Cardiac septum (tissue), 1 donor: ENCODE measurements at regions not wholly inside any gene's neighbourhood (a gene's known extent, or its start where the extent isn't known, plus 50 kb on each side); places are given as distances from the start of the nearest gene placed in this dataset.

Experiments
- DNase-seq: peaks from one replicate; pipeline ENCODE4 v3.0.0-alpha.2; 2020; ENCODE audit warnings: low spot score
- intact Hi-C: fragments of 100-400 bp; cut with DNase I; formaldehyde crosslinking; loops from one replicate; pipeline ENCODE4 v1.14.0; 2022
- donor health status: DM: no; HTN: no; CAD: no.

DNA sequence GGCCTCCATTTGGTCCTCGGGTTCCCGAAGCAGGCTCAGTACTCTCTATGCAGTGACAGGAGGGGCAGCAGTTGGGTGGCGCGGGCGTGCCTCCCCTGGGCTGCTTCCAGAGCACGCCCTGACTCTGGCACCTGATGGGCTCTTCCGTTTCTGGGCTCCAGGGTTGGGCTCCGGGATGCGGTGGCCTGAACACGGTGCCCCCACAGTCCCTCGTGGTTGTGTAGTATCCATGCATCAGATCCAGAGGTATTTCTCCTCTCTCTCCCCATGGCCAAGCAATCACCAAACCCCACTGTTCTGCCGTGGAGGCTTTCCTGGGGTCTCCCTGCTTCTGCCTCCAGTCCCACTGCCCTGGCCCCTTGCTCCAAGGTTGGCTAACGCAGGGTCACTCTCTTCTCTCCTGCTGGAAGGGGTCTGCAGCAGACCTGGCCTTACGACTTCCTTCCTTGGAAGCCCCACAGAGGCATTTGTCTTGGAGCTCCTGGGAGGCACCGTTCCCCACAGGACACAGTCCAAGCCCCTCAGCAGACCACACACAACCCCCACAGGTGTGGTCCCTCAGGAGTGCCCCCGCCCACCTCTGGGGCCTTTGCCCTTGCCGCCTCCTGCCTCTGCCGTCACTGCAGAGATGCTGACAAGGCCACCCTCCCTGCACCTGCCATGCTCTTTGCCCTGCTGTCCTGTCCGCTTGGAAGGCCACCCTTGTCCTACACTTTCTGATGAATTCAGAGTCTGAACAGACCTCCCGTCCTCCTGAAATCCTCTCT, 136.6 kb upstream of the ASB18 start:
- intact Hi-C loops = no loop called here
- DNase-seq = no peak

DNA sequence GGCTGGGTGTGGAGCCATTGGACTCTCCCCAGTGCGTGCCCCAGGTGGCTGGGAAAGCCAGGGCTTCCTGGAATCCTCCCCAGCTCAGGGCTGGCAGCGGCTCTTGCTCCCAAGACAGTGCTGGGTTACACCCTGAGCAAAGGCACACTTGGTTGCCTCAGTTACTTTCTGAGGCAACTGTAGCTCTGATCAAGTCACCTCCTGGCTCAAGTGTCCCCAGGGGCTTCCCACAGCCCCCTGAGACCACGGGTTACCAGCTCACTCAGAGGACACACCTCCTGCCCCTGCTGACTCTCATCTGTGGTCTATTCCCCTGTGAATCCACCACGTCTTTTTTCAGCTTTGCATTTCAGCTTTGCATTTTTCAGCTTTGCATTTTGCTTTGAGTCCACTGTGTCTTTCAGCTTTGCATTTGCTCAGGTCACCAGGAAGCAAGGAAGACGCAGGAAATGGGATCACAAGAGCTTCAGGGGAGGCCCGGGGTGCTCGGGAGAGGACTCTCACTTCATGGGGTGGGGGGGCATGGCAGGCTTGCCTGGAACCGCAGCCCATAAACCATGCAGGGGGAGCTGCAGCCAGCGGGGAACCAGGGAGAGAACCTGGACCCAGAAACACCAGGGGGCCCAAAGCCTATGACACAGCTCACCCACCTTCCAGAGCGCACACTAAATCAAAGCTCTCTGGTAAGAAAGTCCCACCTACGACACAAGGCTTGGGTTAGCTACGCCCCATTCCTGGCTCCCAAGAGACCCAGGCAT, 138.0 kb upstream of the ASB18 start:
- DNase-seq = no peak

DNA sequence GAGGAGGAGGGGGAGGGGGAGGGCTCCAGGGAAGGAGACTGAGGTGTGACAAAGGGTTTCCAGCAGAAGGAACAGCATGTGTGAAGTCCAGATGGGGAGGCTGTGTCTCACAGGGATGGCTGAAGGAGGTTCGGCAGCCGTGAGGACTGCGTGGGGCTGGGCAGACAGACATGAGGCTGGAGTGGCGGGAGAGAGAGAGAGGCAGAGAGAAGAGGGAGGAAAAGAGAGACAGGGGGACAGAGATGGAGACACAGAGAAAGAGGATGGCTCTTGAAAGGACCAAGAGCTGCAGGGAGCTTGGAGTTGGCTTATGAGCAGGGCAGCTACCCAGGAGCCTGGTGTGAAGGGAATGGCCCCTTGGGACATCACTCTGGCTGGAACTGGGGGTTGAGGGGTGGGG, 138.9 kb upstream of the ASB18 start:
- intact Hi-C loops = no loop called here
- no peak for DNase-seq

More for the DNA sequence above, 138.0 kb upstream of the ASB18 start:
- intact Hi-C loops = no loop called here

DNA sequence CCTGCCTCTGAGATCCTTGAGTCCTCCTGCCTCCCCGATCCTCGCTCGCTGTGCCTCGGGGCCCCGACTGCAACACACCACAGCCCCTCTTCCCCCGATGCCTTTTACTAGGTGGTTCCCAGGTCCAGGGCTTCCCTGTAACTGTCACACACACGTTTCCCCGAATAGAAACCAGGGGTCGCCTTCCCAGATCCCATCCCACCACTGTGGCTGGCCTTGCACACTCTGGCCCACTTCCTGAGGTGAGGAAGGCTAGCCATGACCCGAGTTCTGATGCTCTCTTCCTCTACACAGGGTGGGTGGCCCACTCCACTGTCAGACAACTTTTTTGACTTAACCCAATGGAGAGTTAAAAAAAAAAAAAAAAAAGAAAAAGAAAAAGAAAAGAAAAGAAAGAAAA, 139.6 kb upstream of the ASB18 start:
- intact Hi-C loops = no loop called here

DNA sequence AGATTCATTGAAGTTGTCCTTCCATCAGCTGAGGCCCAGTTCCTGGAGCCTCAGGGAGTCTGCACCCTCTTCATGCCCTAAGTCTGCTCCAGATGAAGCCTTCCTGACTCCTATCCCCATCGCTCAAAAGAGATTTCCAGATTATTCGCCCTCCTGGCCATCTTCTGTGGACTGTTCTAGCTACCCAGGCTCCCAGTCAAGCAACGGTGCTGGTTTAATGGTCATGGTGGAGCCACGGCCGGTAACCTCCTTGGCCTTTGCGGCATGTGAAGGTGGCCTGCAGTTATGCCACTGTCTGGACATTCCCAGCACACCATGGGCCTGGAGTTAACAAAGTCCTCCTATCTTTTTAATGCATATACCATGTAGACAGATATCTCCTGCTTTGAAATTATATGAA, 140.1 kb upstream of the ASB18 start:
- intact Hi-C loops = no loop called here

More for the DNA sequence above, 139.6 kb upstream of the ASB18 start:
- DNase-seq = no peak

DNA sequence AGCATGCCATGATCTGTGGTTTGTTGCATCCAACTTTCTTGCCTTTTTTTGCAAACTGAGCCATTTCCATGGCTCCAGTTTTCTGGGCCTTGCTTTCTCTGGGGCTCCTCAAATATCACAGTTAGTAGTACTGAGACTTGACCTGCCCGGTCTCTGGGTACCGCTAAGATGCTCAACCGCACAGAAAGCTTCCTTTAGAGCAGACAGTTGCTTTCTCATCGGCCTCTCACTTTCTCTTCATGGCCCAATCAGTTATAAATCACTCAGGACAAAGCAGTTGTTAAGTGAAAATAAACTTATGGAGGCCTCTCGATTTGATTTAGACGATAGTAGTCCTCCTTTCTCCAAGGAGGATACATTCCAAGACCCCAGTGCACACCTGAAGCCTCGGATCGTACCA, 141.2 kb upstream of the ASB18 start:
- intact Hi-C loops = no loop called here
- no peak for DNase-seq

More for the DNA sequence above, 140.1 kb upstream of the ASB18 start:
- no peak for DNase-seq

DNA sequence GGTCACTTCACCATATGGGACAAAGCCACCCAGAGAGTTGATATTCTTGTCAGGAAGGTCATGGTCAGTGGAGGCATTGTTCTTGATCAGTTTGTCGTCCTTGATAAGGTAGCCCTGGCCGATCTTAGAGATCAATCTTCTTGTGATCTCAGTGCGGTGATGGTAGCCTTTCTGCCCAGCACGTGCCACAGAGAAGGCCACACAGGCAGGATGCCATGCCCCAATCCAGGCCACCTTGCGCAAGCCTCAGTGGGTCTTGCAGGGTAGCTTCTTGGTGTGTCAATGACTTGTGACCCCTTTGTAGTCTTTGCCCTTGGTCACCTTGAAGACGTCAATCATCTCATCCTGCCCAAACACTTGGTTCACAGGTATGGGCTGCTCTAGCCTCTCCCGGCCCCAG, 143.9 kb upstream of the ASB18 start:
- intact Hi-C loops = no loop called here
- no peak for DNase-seq

DNA sequence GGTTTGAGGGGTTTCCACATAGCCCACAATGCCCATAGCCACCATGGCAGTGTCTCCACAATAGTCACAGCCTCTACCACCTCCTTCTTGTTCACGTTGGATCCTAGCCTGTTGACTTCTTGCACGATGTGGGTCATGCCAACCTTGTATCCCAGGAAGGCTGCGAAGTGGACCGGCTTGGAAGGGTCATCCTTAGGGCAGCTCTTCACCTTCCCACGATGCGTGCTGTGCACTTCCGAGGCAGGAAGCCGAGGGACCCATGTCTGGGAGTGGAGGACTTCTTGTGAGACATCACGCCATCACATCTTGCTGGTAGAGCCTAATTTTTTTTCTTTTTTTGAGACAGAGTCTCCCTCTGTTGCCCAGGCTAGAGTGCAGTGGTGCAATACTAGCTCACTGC, 144.6 kb upstream of the ASB18 start:
- intact Hi-C loops = no loop called here
- DNase-seq = no peak

DNA sequence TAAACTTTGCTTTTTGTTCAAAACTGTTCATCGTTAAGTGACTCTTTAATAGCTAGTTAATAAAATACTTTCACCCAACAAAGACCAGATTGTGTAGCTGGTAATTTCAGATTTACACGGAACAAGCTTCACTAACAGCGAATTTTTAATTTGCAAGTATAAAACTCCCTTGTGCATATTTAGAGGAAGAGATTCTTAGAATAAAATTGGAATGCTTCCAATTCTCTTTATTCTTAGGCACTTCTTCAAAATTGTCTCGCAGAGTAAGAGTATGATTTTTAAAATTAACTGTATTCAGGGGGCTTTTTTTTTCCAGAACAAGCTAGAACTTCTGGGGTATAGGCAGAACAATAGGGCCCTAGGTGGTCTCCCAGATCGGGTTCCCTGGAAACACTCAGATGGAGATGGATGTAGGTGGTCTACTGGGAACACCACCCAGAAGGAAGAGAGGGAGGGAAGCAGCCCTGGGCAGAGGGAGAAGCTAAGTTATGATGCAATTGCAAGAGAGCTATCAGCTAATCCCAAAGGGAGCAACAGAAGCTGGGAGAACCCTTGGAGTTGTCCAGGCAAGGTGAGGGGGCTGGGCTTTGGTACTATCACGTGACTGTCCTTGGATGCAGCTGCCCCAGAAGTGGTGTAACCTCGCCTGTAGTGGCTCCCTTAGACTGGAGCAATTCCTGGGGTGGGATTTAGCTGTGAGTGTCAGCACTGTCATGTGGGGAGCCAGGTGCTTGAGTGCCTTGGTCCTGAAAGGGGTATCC, 151.7 kb upstream of the ASB18 start:
- no peak for DNase-seq
- intact Hi-C loops = no loop called here

DNA sequence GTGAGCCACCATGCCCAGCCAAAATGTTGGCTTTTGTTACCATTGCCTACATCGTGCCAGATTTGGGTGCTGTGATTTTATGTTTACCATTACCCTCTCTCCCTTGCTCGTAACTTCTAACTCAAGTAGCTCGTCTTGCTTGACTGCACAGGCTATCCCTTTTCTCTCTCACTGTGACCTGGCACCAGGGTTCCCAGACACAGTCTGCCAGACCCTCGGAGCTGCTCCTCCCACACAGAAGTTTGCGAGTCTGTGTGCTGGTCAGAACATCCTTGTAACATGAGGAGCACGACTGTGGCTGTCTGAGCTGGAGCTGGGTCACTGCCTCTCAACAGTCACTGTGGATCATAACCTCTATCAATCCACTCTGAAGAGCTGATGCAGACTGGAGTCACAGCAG, 152.5 kb upstream of the ACKR3 start:
- intact Hi-C loops = no loop called here
- no peak for DNase-seq

DNA sequence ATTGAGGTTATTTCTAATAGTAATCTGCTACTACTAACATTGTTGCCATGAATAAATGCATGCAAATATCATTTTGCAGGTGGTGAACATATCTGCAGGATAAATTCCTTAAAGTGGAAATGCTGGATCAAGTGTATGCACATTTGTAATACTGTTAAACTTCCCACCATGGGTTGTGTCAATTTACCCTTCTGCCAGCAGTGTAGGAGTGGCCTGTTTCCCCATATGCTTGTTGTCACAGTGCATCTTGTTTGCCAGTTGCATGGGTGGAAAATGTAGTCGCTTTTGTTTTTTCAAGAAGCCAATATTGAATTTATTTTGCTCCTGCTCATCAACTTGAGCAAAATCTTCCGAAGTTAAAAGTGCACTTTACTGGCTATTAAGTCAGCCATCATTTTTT, 139.0 kb upstream of the ACKR3 start:
- no peak for DNase-seq
- intact Hi-C loops = no loop called here

DNA sequence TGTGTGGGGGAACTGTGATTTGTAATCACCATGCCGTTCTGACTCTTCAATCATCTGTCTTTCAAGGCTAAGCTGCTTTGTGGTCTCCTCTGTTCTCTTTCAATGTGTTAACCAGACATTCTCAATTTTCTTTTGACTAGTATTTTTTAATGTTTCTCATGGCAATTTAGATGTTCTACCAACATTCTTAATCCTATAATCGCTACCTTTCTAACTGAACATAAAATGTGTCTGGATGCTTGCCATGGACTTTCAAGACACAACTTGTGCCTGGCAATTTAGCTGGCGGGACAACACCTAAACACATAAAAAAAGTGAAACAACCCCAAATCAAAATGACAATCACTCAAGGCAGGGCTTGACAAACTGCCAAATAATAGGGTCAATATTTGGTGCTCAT, 135.0 kb upstream of the ACKR3 start:
- intact Hi-C loops = no loop called here
- DNase-seq = no peak

DNA sequence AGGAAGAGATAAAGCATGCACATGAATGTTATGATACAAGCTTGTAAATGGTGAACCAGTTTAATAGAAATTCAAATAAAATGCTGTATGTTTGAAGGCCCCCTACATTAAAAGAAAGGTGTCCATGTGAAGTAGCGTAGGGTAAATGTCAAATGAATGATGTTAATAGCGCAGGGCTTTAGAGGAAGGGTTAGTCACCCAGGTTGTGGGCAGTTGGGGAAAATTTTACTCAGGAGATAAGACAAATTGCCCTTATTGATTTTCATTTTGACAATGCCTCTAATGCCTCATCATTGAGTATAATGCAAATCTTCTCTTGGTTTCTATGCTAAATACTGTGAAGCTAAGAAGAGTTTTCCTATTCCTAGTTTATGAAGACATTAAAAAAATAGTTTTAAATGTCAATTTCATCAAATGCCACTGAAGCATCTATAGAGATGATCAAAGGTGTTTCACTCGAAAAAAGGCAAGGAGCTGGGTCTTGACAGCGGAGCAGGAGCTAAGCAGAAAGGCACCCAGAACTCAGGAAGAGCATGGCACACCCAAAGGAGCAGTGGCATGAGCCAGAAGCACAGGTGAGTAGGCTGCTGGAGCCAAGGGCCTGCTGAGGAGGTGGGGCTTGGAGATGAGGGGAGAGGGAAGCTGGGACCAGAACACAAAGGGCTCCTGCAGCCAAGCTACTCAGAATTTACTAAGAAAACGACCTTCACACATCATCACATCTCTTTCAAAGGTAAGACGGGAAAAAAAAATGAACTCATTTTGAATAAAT, 129.3 kb upstream of the ACKR3 start:
- intact Hi-C loops = no loop called here
- no peak for DNase-seq

DNA sequence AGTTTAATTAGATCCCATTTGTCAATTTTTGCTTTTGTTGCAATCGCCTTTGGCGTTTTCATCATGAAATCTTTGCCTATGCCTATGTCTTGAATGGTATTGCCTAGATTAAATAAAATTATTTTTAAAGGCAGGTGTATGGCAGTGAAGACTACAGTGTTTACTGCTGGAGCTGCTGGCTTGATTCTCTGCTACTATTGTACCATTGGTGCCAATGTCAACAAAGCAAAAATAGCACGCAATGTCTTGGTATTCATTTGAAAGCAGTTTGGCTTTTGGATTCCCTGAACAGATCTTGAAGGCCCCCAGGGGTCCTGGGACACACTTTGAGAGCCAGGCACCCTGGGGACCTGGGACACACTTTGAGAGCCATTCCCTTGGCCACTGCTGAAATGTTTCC, 125.4 kb upstream of the ACKR3 start:
- intact Hi-C loops = no loop called here
- DNase-seq = no peak

DNA sequence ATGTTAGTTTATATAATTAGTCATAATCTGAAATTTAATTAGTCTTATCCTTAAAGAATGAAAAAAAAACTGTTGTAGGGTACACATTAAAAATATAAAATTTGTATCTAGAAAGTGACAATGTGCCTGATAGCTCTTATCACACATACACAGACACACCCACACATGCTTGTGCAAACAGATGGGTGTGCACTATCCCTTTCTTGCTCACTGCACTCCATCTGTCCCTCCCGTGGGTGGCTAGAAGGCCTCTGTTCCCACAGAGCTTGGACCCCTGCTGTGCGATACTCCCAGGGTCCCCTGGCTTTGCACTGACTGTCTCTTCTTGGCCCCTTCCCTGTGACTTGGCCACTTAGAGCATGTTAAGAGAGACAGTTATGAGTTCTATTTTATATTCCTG, 123.9 kb upstream of the ACKR3 start:
- intact Hi-C loops = no loop called here
- DNase-seq = no peak

DNA sequence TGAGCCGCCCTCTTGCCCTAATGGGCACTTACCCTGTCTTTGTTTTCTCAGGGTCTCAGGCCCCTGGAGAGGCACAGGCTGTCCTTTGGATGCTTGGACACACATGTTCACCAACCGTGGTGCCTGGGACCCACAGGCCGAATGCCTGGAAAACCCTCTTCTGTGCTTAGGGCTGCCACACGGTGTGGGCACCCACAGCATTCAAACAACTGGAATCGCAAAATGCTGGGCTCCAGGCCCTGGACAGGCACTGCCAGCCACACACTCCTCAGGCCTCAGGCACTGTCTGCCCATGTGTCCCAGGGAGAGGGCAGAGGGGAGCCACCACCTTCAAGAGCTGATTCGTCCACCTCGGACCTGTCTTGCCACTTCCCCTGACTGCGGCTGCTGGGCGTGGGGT, 123.1 kb upstream of the ACKR3 start:
- intact Hi-C loops = no loop called here
- DNase-seq = no peak

DNA sequence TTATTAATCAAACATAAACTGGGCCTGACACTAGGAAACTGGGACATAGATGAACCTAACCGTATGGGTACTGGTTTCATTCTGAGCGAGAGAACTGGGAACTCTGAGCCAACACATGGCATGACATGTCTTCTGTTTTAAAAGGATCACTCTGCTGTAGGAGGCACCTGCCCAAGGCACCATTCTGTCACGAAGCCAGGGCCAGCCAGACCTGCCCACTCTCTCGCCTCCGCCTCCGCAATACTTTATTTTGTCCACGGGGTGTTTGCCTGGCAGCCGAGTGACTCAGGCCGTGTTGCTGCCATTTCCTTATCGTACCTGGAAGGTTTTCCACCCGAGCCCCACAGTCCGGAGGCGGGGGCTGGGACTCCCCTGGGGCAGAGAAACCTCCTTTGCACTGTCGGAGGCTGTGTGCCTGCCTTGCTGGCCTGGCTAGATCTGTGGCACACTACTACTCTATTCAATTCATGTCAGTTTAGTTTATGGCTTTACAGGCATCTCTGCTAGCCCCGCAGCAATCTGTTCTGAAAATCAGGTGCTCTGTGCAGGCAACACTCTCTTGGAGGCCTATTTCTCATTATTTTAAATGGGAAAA, 120.4 kb upstream of the ACKR3 start:
- intact Hi-C loops = no loop called here
- no peak for DNase-seq

DNA sequence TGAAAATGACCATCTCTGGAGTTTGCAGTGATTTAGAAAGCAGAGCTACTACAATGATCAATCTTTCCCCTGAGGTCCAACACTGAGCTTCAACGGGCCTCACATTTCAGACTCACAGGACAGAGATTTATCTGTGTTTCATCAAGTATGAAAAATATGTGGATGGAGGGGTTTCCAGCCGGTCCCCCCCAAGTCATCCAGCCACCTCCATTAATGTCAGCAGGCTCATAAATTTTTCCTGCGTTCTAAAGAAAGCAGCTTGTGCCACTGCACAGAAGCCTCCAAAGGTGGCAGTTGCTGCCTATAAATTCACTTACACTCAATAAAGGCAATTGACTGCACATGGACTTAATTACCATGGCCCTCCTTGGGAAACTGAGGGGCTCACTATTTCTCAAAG, 117.4 kb upstream of the ACKR3 start:
- intact Hi-C loops = no loop called here
- DNase-seq = no peak

DNA sequence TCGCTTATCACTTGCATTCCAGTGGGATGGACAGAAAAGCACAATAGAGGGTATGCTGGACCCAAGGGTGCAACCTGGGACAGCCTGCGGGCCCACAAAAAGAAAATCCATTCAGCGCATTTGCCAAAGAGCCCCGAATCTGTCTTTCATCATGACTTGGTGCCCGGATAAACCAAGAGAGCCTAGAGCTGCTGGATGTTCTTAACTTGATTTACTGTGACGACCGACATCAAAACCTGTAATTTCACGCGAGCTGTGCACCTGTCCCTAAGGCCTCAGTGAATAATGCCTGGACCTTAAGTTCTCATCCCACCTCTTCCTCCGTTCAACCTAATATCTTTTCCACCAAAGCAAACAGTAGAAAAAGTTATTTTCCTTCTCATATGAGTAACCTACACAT, 115.5 kb upstream of the ACKR3 start:
- DNase-seq = no peak
- intact Hi-C loops = no loop called here

DNA sequence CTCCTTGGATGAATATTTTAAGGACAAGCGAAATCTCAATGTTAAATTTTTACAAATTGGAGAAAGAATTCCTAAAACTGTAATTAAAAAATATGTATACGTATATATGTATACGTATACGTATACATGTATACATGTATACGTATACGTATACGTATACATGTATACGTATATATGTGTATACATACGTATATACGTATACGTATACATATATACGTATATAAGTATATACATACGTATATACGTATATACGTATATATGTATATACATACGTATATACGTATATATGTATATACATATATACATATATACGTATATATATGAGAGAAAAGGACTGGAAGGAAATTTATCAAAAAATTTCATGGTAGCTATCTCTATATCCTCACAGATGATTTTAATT, 110.2 kb upstream of the ACKR3 start:
- DNase-seq = no peak
- intact Hi-C loops = no loop called here
